Thyroid gland (tissue), 4 donors: ENCODE measurements at regions not wholly inside any gene's neighbourhood (a gene's known extent, or its start where the extent isn't known, plus 50 kb on each side); places are given as distances from the start of the nearest gene placed in this dataset.

Experiments used
- CTCF ChIP-seq, 6 experiments: fragments of 200-600 bp in 3 of 6; fragments of 450-650 bp in 3 of 6; sonication (generic) in 3 of 6; IDR thresholded peaks; one replicate each; pipeline ENCODE4 v1.5.1; 2016 to 2019; ENCODE audit warnings: antibody characterized with exemption in 6 of 6, mild to moderate bottlenecking in 2 of 6, inconsistent platforms in 1 of 6, moderate library complexity in 1 of 6
- POLR2A ChIP-seq, 2 donors: fragments of 450-650 bp; IDR thresholded peaks; one replicate each; pipeline ENCODE4 v1.6.1; 2017; ENCODE audit warnings: antibody characterized with exemption in 2 of 2, mild to moderate bottlenecking in 2 of 2, moderate library complexity in 1 of 2

DNA sequence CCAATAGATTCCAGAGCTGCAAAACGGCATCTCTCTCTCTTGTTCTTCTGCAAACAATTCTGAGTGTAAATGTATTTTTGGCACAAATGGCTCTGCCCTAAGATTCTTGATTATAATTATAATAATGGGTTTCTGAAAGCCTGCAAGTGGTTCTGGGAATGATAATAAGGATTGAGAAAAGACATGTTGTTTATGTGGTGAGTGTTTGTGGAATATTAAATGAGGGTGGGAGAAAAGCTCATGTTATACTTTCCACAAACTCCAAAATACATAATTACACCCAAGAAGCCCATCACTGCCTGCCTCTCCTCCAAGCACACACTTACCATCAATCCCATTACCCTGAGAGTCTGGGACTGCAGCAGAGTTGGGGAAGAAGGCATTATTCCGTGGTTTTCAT, 460.0 kb upstream of the BRINP1 start:
- TF ChIP-seq CTCF (IDR thresholded peaks at IDR 0.05) (no peak), POLR2A (IDR thresholded peaks at IDR 0.05) (no peak)
